GF-D8 (cell line): ENCODE measurements at regions not wholly inside any gene's neighbourhood (a gene's known extent, or its start where the extent isn't known, plus 50 kb on each side); places are given as distances from the start of the nearest gene placed in this dataset.
A peak's percentile ranks its signal among the peaks of the same experiment; 100 is the strongest.

ENCODE experiments used
- DNase-seq: peaks from one replicate; lab custom pipeline; 2025; lab: John Stamatoyannopoulos, UW

GRCh38 chr20:24870057-24870456 lies 79.0 kb upstream of the CST7 start:
- DNase-seq, result no peak

- DNase-seq, result no peak
Observed at GRCh38 chr20:24870881-24871280, 78.2 kb upstream of the CST7 start.

GRCh38 chr20:24871480-24872213 lies 77.4 kb upstream of the CST7 start:
- no peak for DNase-seq

GRCh38 chr20:24872291-24873024 lies 76.6 kb upstream of the CST7 start:
- DNase-seq, result no peak

GRCh38 chr20:24873025-24873620 lies 75.9 kb upstream of the CST7 start:
- no peak for DNase-seq

- DNase-seq, result no peak
Observed at GRCh38 chr20:24875078-24875477, 74.0 kb upstream of the CST7 start.

GRCh38 chr20:24877652-24878051 lies 71.4 kb upstream of the CST7 start:
- DNase-seq, result no peak

GRCh38 chr20:24878657-24879056 lies 70.4 kb upstream of the CST7 start:
- no peak for DNase-seq

GRCh38 chr20:24879875-24880274 lies 69.2 kb upstream of the CST7 start:
- DNase-seq, result no peak

GRCh38 chr20:24880356-24880755 lies 68.7 kb upstream of the CST7 start:
- no peak for DNase-seq

GRCh38 chr20:24890286-24890685 lies 58.8 kb upstream of the CST7 start:
- no peak for DNase-seq

GRCh38 chr20:24891546-24892393 lies 57.3 kb upstream of the CST7 start:
- DNase-seq, result no peak

GRCh38 chr20:24892522-24892921 lies 56.5 kb upstream of the CST7 start:
- DNase-seq, result no peak

GRCh38 chr20:24892931-24893330 lies 56.1 kb upstream of the CST7 start:
- DNase-seq, result no peak

- DNase-seq, result no peak
Observed at GRCh38 chr20:24894488-24894887, 54.6 kb upstream of the CST7 start.

GRCh38 chr20:24894967-24895366 lies 54.1 kb upstream of the CST7 start:
- DNase-seq, result no peak

- DNase-seq, result peak; percentile 4
Observed at GRCh38 chr20:24895431-24895830, 53.6 kb upstream of the CST7 start.

- DNase-seq, result no peak
Observed at GRCh38 chr20:24895898-24896658, 53.0 kb upstream of the CST7 start.

GRCh38 chr20:24896984-24897383 lies 52.1 kb upstream of the CST7 start:
- no peak for DNase-seq

GRCh38 chr20:24897974-24898373 lies 51.1 kb upstream of the CST7 start:
- DNase-seq, result no peak

- DNase-seq, result no peak
Observed at GRCh38 chr20:24899153-24899552, 49.9 kb upstream of the CST7 start.
